Peyer's patch (tissue), 4 donors: ENCODE measurements at regions not wholly inside any gene's neighbourhood (a gene's known extent, or its start where the extent isn't known, plus 50 kb on each side); places are given as distances from the start of the nearest gene placed in this dataset.

Source experiments
- CTCF ChIP-seq, 6 experiments: fragments of 450-650 bp in 4 of 6; fragments of 200-600 bp in 2 of 6; sonication (generic) in 1 of 6; IDR thresholded peaks; one replicate each; pipeline ENCODE4 v1.5.1; 2017 to 2019; ENCODE audit warnings: antibody characterized with exemption in 6 of 6, mild to moderate bottlenecking in 3 of 6, moderate library complexity in 1 of 6
- POLR2A ChIP-seq, 2 donors: fragments of 450-650 bp; IDR thresholded peaks; one replicate each; pipeline ENCODE4 v1.5.1; 2017; ENCODE audit warnings: antibody characterized with exemption in 2 of 2, mild to moderate bottlenecking in 2 of 2, moderate library complexity in 2 of 2

GRCh38 chr10:83195021-83195420, 944.3 kb upstream of the GHITM start:
- TF ChIP-seq CTCF (IDR thresholded peaks at IDR 0.05) (no peak), POLR2A (IDR thresholded peaks at IDR 0.05) (no peak)
